Inferior parietal cortex (tissue), 1 donor: ENCODE measurements at regions not wholly inside any gene's neighbourhood (a gene's known extent, or its start where the extent isn't known, plus 50 kb on each side); places are given as distances from the start of the nearest gene placed in this dataset.
"Not testable (repeated sequence)": the region's sequence is repeated elsewhere in the genome, so short reads cannot be mapped to it uniquely, and the experiment has no call there.

Source experiments
- DNase-seq: peaks from one replicate; pipeline ENCODE4 v3.0.0-alpha.2; 2016; ENCODE audit errors: extremely low spot score

DNA sequence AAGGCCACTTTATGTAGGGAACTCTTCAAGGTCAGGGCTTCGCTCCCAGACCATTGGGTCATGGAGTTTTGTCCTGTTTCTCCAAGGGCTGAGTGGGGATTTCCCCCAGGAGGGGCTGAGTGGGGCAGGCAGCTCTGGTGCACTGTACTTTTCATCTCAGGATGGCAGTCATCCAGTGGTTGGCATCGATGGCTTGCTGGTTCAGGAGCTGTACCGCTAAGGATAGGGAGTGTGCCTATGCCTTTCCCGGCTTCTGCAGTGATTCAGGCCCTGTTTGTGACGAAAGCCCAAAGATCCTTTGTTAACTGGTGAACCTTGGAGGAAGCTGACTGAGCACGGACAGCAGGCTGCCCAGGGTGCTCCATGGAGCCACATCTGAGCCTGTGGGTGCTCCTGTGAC, 100.1 kb upstream of the GADD45A start:
- no peak for DNase-seq

- DNase-seq = no peak
Measured at GRCh38 chr1:67586596-67586995, 98.4 kb upstream of the GADD45A start.

- DNase-seq = no peak
Measured at GRCh38 chr1:67588178-67588855, 96.7 kb upstream of the GADD45A start.

DNA sequence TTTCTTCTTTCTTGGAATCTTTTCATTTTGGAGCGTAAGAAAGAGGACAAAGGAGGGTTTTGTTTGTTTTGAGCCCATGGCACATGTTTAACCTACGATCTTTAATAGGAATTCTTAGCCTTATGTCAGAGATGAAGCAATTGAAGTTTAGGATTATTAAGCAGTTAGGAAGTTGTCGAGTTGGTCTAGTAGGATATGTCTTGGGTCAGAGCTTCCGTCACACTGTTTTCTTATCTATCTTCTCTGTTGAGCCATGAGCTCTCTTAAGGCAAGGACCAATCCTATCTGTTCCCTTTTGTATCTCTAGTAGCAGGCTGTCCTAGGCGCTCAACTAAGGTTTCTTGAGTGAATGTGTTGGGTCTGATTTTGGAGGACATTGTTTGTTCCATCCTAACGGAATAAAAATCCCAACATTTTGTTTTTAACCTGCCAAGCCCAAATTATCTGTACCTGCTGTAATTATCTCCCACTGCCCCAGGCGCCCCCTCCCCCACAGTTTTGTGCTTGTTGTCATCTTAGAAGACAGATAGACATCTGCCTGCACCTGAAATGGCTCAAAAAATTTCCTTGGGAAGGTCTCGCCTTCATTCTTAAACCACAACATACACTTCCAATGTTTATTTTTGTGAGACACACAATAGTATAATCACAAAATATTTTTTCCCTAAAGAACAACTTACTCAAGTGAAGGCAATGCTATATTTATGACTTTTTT, 95.3 kb upstream of the GADD45A start:
- DNase-seq = no peak

GRCh38 chr1:67590329-67590728, 94.7 kb upstream of the GADD45A start:
- no peak for DNase-seq

DNA sequence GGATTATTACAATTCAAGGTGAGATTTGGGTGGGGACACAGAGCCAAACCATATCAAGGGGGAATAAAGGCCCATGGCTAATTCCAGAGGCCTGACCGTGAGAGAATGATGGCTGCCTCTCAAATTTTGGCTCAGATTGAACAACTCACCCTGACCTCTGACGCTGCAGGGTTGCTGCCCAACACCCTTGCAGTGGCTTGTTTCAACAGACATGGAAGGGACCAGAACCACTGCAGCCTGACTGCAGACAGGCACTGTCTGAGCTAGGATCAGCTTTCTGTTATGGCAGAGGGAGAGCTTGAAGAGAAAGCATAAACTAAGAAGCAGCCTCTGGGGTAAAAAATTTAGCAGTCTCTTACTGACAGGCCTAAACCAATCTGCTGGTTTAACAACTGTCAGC, 90.2 kb upstream of the GADD45A start:
- no peak for DNase-seq

DNA sequence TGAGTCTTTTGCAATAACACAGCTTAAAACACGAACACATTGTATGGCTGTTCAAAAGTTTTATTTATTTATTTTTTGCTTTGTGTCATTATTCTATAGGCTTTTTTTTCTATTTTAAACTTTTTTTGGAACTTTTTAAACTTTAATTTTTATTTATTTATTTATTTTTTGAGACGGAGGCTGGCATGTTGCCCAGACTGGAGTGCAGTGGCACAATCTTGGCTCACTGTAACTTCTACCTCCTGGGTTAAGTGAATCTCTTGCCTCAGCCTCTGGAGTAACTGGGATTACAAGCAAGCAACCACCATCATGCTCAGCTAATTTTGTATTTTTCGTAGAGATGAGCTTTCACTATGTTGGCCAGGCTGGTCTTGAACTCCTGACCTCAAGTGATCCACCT, 88.3 kb upstream of the GADD45A start:
- DNase-seq = no peak

- DNase-seq = no peak
Measured at GRCh38 chr1:67597336-67597735, 87.7 kb upstream of the GADD45A start.

DNA sequence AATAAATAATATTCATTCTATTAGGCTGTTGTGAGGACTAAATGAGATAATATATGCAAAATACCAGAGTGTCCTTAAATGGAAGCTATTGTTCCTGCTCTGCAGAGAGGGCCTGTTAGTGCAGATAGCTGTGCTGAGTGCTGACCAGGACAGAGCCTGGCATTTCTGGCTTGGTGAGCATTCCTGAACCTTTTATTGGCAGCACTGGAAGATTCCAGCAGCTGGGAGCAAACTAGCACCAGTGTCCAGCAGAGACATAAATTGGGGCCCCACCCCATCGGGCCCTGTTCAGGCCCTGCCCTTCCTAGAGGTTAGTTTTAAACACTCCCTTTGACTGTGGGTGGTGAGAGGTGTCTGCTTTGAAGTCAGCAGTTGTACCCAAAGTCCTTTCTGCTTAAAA, 85.9 kb upstream of the GADD45A start:
- DNase-seq = no peak

GRCh38 chr1:67601539-67601938, 83.5 kb upstream of the GADD45A start:
- no peak for DNase-seq

GRCh38 chr1:67601955-67602354, 83.0 kb upstream of the GADD45A start:
- no peak for DNase-seq

DNA sequence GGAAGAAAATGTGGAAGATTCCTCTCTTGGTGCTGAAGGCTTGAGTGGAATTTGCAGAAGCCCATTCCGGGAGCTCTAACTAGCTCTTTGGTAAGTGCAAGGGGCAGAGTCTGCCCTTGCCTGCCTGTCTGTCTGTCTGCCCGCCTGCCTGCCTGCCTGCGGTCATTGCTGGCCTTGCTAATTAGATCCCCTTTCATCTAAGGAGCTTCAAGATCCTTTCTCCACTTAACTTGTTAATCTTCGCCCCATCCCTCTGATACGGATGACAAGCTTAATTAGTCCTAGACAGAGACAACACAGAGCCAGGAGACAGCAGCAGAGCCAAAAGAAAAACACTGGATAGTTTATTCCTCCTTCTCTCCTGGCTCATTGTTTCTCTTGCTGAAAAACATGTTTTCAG, 80.2 kb upstream of the GADD45A start:
- DNase-seq = no peak

DNA sequence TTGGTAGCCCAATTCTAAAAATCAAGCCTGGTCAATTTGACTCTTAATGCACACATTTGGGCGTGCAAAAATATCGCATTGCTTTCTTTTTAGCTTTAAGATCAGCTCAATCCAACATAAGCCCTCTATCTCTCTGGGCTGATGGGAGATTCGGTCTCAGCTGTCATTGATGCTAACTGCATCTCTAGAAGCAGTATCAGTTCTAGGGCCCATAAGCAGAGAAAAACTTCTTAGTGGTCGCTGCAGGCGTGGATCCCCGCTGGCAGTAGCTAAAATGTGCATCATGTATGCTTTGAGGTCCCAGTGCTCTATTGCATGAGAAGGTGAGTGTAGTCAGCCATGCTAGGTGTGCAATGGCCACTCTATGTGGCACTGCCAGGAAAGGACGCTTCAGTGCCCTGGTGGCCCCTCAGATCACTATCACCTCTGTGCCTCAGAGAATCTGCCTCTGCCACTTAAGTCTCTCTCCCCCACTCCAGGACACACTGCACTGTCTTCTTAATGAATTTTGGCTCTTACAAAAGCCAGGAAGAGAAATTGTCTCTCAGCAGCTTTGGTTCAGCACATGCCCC, 79.7 kb upstream of the GADD45A start:
- no peak for DNase-seq

GRCh38 chr1:67607286-67607685, 77.7 kb upstream of the GADD45A start:
- DNase-seq = no peak

GRCh38 chr1:67607699-67608098, 77.3 kb upstream of the GADD45A start:
- DNase-seq = no peak

DNA sequence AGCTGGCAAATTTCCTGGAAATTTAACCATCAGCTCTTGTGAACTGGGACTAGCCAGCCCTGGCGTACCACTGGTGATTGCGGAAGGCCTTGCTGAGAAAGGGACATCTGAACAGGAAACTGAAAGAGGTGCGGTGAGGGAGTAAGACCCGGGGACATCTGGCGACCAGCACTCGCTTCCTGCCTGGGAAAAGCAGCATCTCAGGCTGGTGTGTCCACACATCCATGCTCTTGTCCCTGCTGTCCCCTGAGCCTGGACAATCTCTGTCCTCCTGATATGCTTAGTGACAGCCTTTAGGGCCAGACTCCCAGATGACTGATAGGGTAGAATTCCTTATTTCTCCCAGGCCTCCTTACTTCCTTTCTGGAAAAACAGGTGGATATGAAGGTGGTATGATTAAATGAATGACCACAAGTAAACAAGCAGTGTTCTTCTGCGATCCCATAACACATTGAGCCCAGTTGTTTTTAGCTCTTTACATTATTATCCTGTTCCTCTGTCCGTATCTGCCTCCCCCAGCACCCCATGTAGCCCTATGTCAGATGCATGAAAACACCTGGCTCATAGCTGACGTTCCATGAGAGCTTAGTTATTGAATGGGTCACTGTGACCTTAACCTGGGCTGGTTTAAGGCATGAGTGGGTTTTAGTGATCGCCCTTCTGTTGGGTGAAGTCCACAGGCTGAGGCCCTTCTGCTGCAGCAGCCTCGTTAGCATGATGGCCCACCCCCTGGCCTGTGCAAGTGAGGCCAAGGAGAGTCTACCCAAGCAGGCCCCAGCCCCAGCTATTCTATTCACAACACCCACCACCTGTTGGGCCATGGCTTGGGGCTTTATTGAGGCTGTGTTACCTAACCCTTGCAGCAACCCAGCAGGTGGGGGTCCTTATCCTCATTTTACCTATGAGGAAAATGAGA, 76.1 kb upstream of the GADD45A start:
- no peak for DNase-seq

GRCh38 chr1:67609577-67610341, 75.2 kb upstream of the GADD45A start:
- DNase-seq = no peak

DNA sequence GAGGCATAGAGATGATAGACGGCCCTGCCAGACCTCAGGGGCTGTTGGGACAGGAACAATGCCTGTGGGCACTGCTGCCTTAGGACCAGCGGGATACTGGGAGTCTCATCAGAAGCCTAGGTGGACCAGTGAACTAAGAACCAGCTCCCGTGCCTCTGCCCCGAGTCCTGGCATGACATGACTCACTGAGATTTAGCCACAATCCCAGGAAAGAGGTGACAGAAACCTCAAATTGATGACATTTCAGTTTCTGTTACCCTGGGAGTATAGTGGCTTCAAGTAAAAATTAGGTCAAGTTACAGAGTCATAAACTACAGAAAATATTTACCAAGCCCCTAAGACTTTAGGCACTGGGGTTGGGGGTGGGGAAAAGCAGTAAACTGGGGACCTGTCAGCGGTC, 74.6 kb upstream of the GADD45A start:
- no peak for DNase-seq

- no peak for DNase-seq
Measured at GRCh38 chr1:67611846-67612245, 73.2 kb upstream of the GADD45A start.

DNA sequence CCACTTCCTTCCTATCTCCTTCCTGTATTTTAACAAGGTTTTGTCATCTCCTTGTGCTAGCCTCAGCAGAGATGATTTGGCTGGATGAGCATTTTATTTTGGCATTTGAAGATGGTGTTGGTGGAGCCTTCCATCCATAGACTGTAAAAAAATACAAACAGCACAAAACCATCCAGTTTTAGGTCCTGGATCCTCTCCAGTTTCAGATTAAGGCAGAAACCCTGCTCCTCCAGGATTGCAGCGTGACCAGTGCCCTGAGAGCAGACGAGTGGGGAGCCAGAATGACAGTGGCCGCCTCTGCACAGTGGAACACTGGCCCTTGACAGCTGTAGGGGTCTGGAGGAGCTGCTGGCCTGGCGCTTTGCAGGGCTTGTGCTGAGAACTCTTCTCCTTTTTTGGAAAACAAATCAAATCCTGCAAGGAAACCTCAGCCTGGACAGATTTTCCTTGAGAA, 72.2 kb upstream of the GADD45A start:
- peak; percentile 18 for DNase-seq

DNA sequence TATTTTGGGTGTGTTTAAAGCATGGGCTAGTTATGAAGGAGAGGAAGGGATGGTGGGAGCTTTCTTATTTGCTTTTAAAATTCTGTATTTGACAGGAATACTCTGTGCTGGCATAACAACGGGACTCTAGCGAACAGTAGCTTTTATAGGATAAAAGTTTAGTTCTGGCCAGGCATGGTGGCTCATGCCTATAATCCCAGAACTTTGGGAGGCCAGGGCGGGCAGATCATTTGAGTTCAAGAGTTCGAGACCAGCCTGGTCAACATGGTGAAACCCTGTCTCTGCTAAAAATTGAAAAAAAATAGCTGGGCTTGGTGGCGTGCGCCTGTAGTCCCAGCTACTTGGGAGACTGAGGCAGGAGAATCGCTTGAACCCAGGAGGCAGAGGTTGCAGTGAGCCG, 71.5 kb upstream of the GADD45A start:
- not testable (repeated sequence) for DNase-seq
